PC-9 (cell line): ENCODE measurements at regions not wholly inside any gene's neighbourhood (a gene's known extent, or its start where the extent isn't known, plus 50 kb on each side); places are given as distances from the start of the nearest gene placed in this dataset.

ENCODE experiments used
- BruUV-seq: library from RNA; stranded (reverse); fragments of 400-500 nt; replicated peaks from 2 replicates; lab custom pipeline; 2021; lab: Mats Ljungman, UMichigan
- CTCF ChIA-PET: fragments of 300-600 bp; sonication (Branson Sonifier 250); formaldehyde crosslinking; loops from one replicate; lab custom pipeline; 2022; ENCODE audit warnings: antibody characterized with exemption; lab: Charles Lee
- POLR2A ChIA-PET: fragments of 300-600 bp; sonication (Branson Sonifier 250); formaldehyde crosslinking; loops from one replicate; lab custom pipeline; 2022; ENCODE audit warnings: antibody characterized with exemption; ENCODE audit not compliant: unreplicated experiment; lab: Charles Lee
- DNase-seq, 2 experiments: peaks; one replicate each; pipeline versions ENCODE4 v3.0.0 to v3.0.0-alpha.2; 2015 to 2022; ENCODE audit warnings: mixed read lengths in 1 of 2
- H2AFZ ChIP-seq: fragments of 200-600 bp; sonication (generic); 2 replicates; pipeline ENCODE4 v1.8.1; 2017; ENCODE audit warnings: antibody characterized with exemption
- H3F3A ChIP-seq: fragments of 200-600 bp; sonication (generic); 2 replicates; pipeline ENCODE4 v1.8.1; 2017; ENCODE audit warnings: antibody characterized with exemption, mild to moderate bottlenecking, low read depth; ENCODE audit not compliant: insufficient read depth
- H3K27ac ChIP-seq: fragments of 200-600 bp; sonication (generic); 2 replicates; pipeline ENCODE4 v1.6.1; 2016; ENCODE audit warnings: mixed run types
- H3K27me3 ChIP-seq: fragments of 200-600 bp; sonication (generic); 2 replicates; pipeline ENCODE4 v1.6.1; 2016; ENCODE audit warnings: low read depth, mixed run types; ENCODE audit not compliant: insufficient read depth
- H3K36me3 ChIP-seq: fragments of 200-600 bp; sonication (generic); 2 replicates; pipeline ENCODE4 v1.6.1; 2016; ENCODE audit warnings: low read depth, mixed run types
- H3K4me1 ChIP-seq: fragments of 200-600 bp; sonication (generic); replicated peaks from 2 replicates; pipeline ENCODE4 v1.6.1; 2016; ENCODE audit warnings: mixed run types; ENCODE audit not compliant: insufficient read depth
- H3K4me2 ChIP-seq: fragments of 200-600 bp; sonication (generic); 2 replicates; pipeline ENCODE4 v1.6.1; 2017; ENCODE audit warnings: mixed run types
- H3K4me3 ChIP-seq: fragments of 200-600 bp; sonication (generic); 2 replicates; pipeline ENCODE4 v1.6.1; 2016; ENCODE audit warnings: mixed run types
- H3K79me2 ChIP-seq: fragments of 200-600 bp; sonication (generic); 2 replicates; pipeline ENCODE4 v1.6.1; 2017; ENCODE audit warnings: low read depth, mixed run types
- H3K9me2 ChIP-seq: fragments of 200-600 bp; sonication (generic); 2 replicates; pipeline ENCODE4 v1.8.1; 2017; ENCODE audit warnings: mild to moderate bottlenecking; ENCODE audit not compliant: insufficient read depth
- H3K9me3 ChIP-seq: fragments of 200-600 bp; sonication (generic); 2 replicates; pipeline ENCODE4 v1.8.1; 2016; ENCODE audit warnings: low read depth; ENCODE audit not compliant: insufficient read depth
- H4K20me1 ChIP-seq: fragments of 200-600 bp; sonication (generic); 2 replicates; pipeline ENCODE4 v1.8.1; 2017; ENCODE audit not compliant: insufficient read depth
- CTCF ChIP-seq: fragments of 200-600 bp; sonication (generic); conservative IDR thresholded peaks from 2 replicates; pipeline ENCODE4 v1.6.1; 2017; ENCODE audit warnings: mixed run types, antibody characterized with exemption, mild to moderate bottlenecking, moderate library complexity
- EZH2 ChIP-seq: fragments of 200-600 bp; sonication (generic); IDR thresholded peaks from 2 replicates; pipeline ENCODE4 v1.8.0; 2017; ENCODE audit warnings: antibody characterized with exemption, low read depth
- intact Hi-C: fragments of 100-400 bp; cut with micrococcal nuclease; formaldehyde crosslinking; loops from one replicate; pipeline ENCODE4 v1.10.0; 2022; ENCODE audit not compliant: unreplicated experiment

DNA sequence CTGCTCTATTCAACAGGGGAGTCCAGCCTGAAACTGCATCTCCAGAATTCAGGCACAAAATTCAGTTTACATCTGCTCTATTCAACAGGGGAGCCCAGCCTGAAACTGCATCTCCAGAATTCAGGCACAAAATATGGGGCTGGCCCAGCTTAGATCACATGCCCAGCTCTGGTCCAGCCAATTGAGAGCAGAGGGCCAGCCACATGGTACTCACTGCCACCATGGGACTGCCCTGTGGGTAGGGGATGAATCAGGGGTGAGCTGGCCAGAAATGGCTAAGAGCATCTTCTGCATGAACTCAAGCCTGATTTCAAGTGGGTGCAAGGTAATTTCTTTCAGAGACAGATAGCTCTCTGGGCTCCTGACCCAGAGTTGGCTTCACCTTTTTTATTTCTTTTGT lies 156.6 kb upstream of the LYZL2 start:
- no peak overlapping the region for H3K4me2 ChIP-seq
- BruUV-seq = no TSS peak
- H3K9me3 ChIP-seq = no peaks in the 10 kb centered on the region
- ChIA-PET CTCF (no interaction called here), POLR2A (interaction anchor here (0.8 kb wide), 1 partner anchor 245 kb away, joined by 5 read pairs; the partner anchor contains the start of gene ZNF438)
- H3K79me2 ChIP-seq = no peaks in the 10 kb centered on the region
- no peak for DNase-seq
- no peaks in the 10 kb centered on the region for H3K4me1 ChIP-seq
- intact Hi-C loops = loop anchor here (10.0 kb wide), 3 partner anchors 101 to 819 kb away; no protein-coding TSS in a partner anchor
- no peaks in the 10 kb centered on the region for H3K27me3 ChIP-seq
- no peak overlapping the region for H3K27ac ChIP-seq
- TF ChIP-seq EZH2 = no peak
- TF ChIP-seq CTCF = no peak
- no peaks in the 10 kb centered on the region for H3K9me2 ChIP-seq
- no peaks in the 10 kb centered on the region for H3K36me3 ChIP-seq
- H3K4me3 ChIP-seq = no peak overlapping the region
- no peaks in the 10 kb centered on the region for H4K20me1 ChIP-seq
- no peaks in the 10 kb centered on the region for H3F3A ChIP-seq
- no peak overlapping the region for H2AFZ ChIP-seq

GRCh38 chr10:30784897-30785605 lies 155.5 kb upstream of the LYZL2 start:
- 0 out of 2 replicates have a peak overlapping the region, but pooled peaks have one; percentile 68 for H2AFZ ChIP-seq
- BruUV-seq = no TSS peak
- CTCF ChIA-PET = interaction anchor here (0.6 to 1.7 kb wide), 6 partner anchors 98 to 1015 kb away, joined by 3 to 8 read pairs (median 6); no protein-coding TSS in a partner anchor
- no peaks in the 10 kb centered on the region for H4K20me1 ChIP-seq
- H3F3A ChIP-seq = no peaks in the 10 kb centered on the region
- no peaks in the 10 kb centered on the region for H3K79me2 ChIP-seq
- no peaks in the 10 kb centered on the region for H3K9me2 ChIP-seq
- intact Hi-C loops = loop anchor here (1.0 to 10.0 kb wide), 6 partner anchors 100 to 1024 kb away; no protein-coding TSS in a partner anchor
- no peaks in the 10 kb centered on the region for H3K27me3 ChIP-seq
- peak overlapping the region; percentile 63 for H3K4me2 ChIP-seq
- no peak overlapping the region for H3K27ac ChIP-seq
- H3K9me3 ChIP-seq = no peaks in the 10 kb centered on the region
- H3K4me1 ChIP-seq = no peaks in the 10 kb centered on the region
- no peak for TF ChIP-seq CTCF
- no peak for TF ChIP-seq EZH2
- H3K36me3 ChIP-seq = no peaks in the 10 kb centered on the region
- H3K4me3 ChIP-seq = peak overlapping the region; percentile 44; the same call in 1 of the 2 replicates
- POLR2A ChIA-PET = interaction anchor here (0.6 to 1.0 kb wide), 3 partner anchors 247 to 873 kb away, joined by 3 to 6 read pairs (median 5); partner anchors contain the start of gene ZNF438
- peak in 1 of 2 experiments; percentile 35 for DNase-seq

GRCh38 chr10:30784524-30784896 lies 155.0 kb upstream of the LYZL2 start:
- Histone ChIP-seq H4K20me1 (no peaks in the 10 kb centered on the region), H3K27me3 (no peaks in the 10 kb centered on the region), H2AFZ (0 out of 2 replicates have a peak overlapping the region, but pooled peaks have one; percentile 68), H3K9me3 (no peaks in the 10 kb centered on the region), H3K4me2 (peak overlapping the region; percentile 63), H3F3A (no peaks in the 10 kb centered on the region), H3K9me2 (no peaks in the 10 kb centered on the region), H3K4me3 (peak overlapping the region; percentile 44; the same call in 1 of the 2 replicates), H3K4me1 (no peaks in the 10 kb centered on the region), H3K27ac (no peak overlapping the region), H3K79me2 (no peaks in the 10 kb centered on the region), H3K36me3 (no peaks in the 10 kb centered on the region)
- TF ChIP-seq CTCF = no peak
- CTCF ChIA-PET = interaction anchor here (0.6 to 1.7 kb wide), 6 partner anchors 97 to 1015 kb away, joined by 3 to 8 read pairs (median 6); no protein-coding TSS in a partner anchor
- POLR2A ChIA-PET = interaction anchor here (0.6 to 1.0 kb wide), 2 partner anchors 247 to 874 kb away, joined by 3 to 6 read pairs; partner anchors contain the start of gene ZNF438
- intact Hi-C loops = loop anchor here (1.0 to 10.0 kb wide), 6 partner anchors 100 to 1024 kb away; no protein-coding TSS in a partner anchor
- no peak for DNase-seq
- no TSS peak for BruUV-seq
